Fibroblast of lung (primary cell): ENCODE measurements at regions not wholly inside any gene's neighbourhood (a gene's known extent, or its start where the extent isn't known, plus 50 kb on each side); places are given as distances from the start of the nearest gene placed in this dataset.

Experiments used
- DNase-seq, 2 donors: peaks; one replicate each; pipeline versions ENCODE4 v3.0.0 to v3.0.0-alpha.2; 2010; ENCODE audit warnings: low read depth in 2 of 2
- H2AFZ ChIP-seq: 2 replicates; pipeline ENCODE4 v1.5.1; 2012; ENCODE audit warnings: low read length, control low read depth, inconsistent platforms
- H3K27ac ChIP-seq: 2 replicates; pipeline ENCODE4 v1.5.1; 2011; ENCODE audit warnings: low read length, control low read depth; ENCODE audit not compliant: insufficient read depth
- H3K27me3 ChIP-seq: 2 replicates; pipeline ENCODE4 v1.5.1; 2011; ENCODE audit warnings: mild to moderate bottlenecking, low read length; ENCODE audit not compliant: control insufficient read depth, insufficient read depth
- H3K36me3 ChIP-seq: 2 replicates; pipeline ENCODE4 v1.5.1; 2011; ENCODE audit warnings: low read length; ENCODE audit not compliant: control insufficient read depth, insufficient read depth
- H3K4me1 ChIP-seq: 2 replicates; pipeline ENCODE4 v1.5.1; 2011; ENCODE audit warnings: low read length; ENCODE audit not compliant: control insufficient read depth, insufficient read depth; ENCODE audit errors: extremely low read depth
- H3K4me2 ChIP-seq: 2 replicates; pipeline ENCODE4 v1.5.1; 2011; ENCODE audit warnings: low read length, control low read depth; ENCODE audit not compliant: insufficient read depth; ENCODE audit errors: extremely low read depth
- H3K4me3 ChIP-seq, 4 experiments: fragments of 200-600 bp in 1 of 4; sonication (generic) in 1 of 4; replicated peaks in 1 of 4; 2 replicates each; pipeline ENCODE4 v1.5.1; 2011 to 2016; ENCODE audit warnings: low read length in 4 of 4, low read depth in 3 of 4, mild to moderate bottlenecking in 3 of 4, control low read depth in 2 of 4, inconsistent platforms in 1 of 4, mixed read lengths in 1 of 4; ENCODE audit not compliant: insufficient read depth in 1 of 4; ENCODE audit errors: control extremely low read depth in 1 of 4
- H3K79me2 ChIP-seq: 2 replicates; pipeline ENCODE4 v1.5.1; 2012; ENCODE audit warnings: mild to moderate bottlenecking, low read length, inconsistent platforms; ENCODE audit not compliant: control insufficient read depth, insufficient read depth
- H3K9ac ChIP-seq: 2 replicates; pipeline ENCODE4 v1.5.1; 2011; ENCODE audit warnings: mild to moderate bottlenecking, low read length, control low read depth; ENCODE audit not compliant: insufficient read depth
- H3K9me3 ChIP-seq: 2 replicates; pipeline ENCODE4 v1.5.1; 2012; ENCODE audit warnings: low read depth, low read length; ENCODE audit not compliant: control insufficient read depth, insufficient read depth
- H4K20me1 ChIP-seq: 2 replicates; pipeline ENCODE4 v1.5.1; 2011; ENCODE audit warnings: low read length; ENCODE audit not compliant: control insufficient read depth, insufficient read depth; ENCODE audit errors: extremely low read depth
- EZH2 ChIP-seq: IDR thresholded peaks from 2 replicates; pipeline ENCODE4 v1.5.1; 2012; ENCODE audit warnings: low read length, control low read depth, mild to moderate bottlenecking; ENCODE audit errors: missing control alignments
- TF ChIP-seq, protein P1 (sequence below), 2 donors: IDR thresholded peaks in 1 of 2; conservative IDR thresholded peaks in 1 of 2; 1 replicate in 1 of 2; 2 replicates in 1 of 2; pipeline ENCODE4 v1.5.1; 2011 to 2012; ENCODE audit warnings: low read length in 2 of 2, control low read depth in 1 of 2, inconsistent platforms in 1 of 2, low read depth in 1 of 2, mild to moderate bottlenecking in 1 of 2

- no peaks in the 10 kb centered on the region for H3K4me1 ChIP-seq
- no peak overlapping the region for H2AFZ ChIP-seq
- H3K27me3 ChIP-seq = no peaks in the 10 kb centered on the region
- no peak for TF ChIP-seq EZH2
- TF ChIP-seq, protein P1, sequence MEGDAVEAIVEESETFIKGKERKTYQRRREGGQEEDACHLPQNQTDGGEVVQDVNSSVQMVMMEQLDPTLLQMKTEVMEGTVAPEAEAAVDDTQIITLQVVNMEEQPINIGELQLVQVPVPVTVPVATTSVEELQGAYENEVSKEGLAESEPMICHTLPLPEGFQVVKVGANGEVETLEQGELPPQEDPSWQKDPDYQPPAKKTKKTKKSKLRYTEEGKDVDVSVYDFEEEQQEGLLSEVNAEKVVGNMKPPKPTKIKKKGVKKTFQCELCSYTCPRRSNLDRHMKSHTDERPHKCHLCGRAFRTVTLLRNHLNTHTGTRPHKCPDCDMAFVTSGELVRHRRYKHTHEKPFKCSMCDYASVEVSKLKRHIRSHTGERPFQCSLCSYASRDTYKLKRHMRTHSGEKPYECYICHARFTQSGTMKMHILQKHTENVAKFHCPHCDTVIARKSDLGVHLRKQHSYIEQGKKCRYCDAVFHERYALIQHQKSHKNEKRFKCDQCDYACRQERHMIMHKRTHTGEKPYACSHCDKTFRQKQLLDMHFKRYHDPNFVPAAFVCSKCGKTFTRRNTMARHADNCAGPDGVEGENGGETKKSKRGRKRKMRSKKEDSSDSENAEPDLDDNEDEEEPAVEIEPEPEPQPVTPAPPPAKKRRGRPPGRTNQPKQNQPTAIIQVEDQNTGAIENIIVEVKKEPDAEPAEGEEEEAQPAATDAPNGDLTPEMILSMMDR (conservative IDR thresholded peaks at IDR 0.05 in 1 of 2, IDR thresholded peaks at IDR 0.05 in 1 of 2; ENCODE audit: low read depth in 1 of 2, low read length in 2 of 2) = no peak
- H3K4me3 ChIP-seq = no peak overlapping the region
- no peaks in the 10 kb centered on the region for H3K9me3 ChIP-seq
- no peaks in the 10 kb centered on the region for H4K20me1 ChIP-seq
- no peaks in the 10 kb centered on the region for H3K79me2 ChIP-seq
- no peak overlapping the region for H3K4me2 ChIP-seq
- DNase-seq = no peak
- H3K36me3 ChIP-seq = no peaks in the 10 kb centered on the region
- H3K27ac ChIP-seq = no peak overlapping the region
- H3K9ac ChIP-seq = no peak overlapping the region
Observed at GRCh38 chr7:89731751-89732445, 422.4 kb upstream of the STEAP1 start.

DNA sequence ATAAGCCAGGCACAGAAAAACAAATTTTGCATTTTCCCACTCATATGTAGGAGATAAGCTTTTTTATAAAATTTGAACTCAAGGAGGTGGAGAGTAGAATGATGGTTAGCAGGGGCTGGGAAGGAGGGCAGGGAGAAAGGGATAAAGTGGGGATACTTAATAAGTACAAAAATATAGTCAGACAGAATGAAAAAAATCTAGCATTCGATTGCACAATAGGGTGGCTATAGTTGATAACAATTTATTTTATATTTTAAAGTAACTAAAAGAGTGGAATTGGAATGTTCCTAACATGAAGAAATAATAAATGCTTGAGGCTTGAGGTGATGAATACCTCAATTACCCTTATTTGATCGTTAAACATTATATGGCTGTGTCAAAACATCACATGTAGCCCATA is 415.7 kb upstream of the STEAP1 start:
- Histone ChIP-seq H3K9ac (no peak overlapping the region), H3K79me2 (no peaks in the 10 kb centered on the region)
- TF ChIP-seq, protein P1 (conservative IDR thresholded peaks at IDR 0.05 in 1 of 2, IDR thresholded peaks at IDR 0.05 in 1 of 2; ENCODE audit: low read depth in 1 of 2, low read length in 2 of 2) = no peak
- TF ChIP-seq EZH2 = no peak

GRCh38 chr7:89757910-89758309 is 396.4 kb upstream of the STEAP1 start:
- no peaks in the 10 kb centered on the region for H3K9me3 ChIP-seq
- no peaks in the 10 kb centered on the region for H3K4me1 ChIP-seq
- no peaks in the 10 kb centered on the region for H3K27me3 ChIP-seq
- DNase-seq = no peak
- H3K27ac ChIP-seq = no peak overlapping the region
- TF ChIP-seq, protein P1 (conservative IDR thresholded peaks at IDR 0.05 in 1 of 2, IDR thresholded peaks at IDR 0.05 in 1 of 2; ENCODE audit: low read depth in 1 of 2, low read length in 2 of 2) = no peak
- TF ChIP-seq EZH2 = no peak
- no peaks in the 10 kb centered on the region for H3K79me2 ChIP-seq
- H3K36me3 ChIP-seq = no peaks in the 10 kb centered on the region
- no peak overlapping the region for H3K4me3 ChIP-seq
- H3K9ac ChIP-seq = no peak overlapping the region
- H4K20me1 ChIP-seq = no peaks in the 10 kb centered on the region
- no peak overlapping the region for H2AFZ ChIP-seq
- H3K4me2 ChIP-seq = no peak overlapping the region

More for the DNA sequence above, 415.7 kb upstream of the STEAP1 start:
- Histone ChIP-seq H2AFZ (no peak overlapping the region), H4K20me1 (no peaks in the 10 kb centered on the region), H3K36me3 (no peaks in the 10 kb centered on the region), H3K27ac (no peak overlapping the region), H3K27me3 (no peaks in the 10 kb centered on the region), H3K4me3 (no peak overlapping the region), H3K9me3 (no peaks in the 10 kb centered on the region), H3K4me2 (no peak overlapping the region), H3K4me1 (no peaks in the 10 kb centered on the region)
- DNase-seq = no peak
